CD14-positive monocyte (primary cell): ENCODE measurements at regions not wholly inside any gene's neighbourhood (a gene's known extent, or its start where the extent isn't known, plus 50 kb on each side); places are given as distances from the start of the nearest gene placed in this dataset.

Experiments used
- DNase-seq, 3 donors: peaks; one replicate each; pipeline ENCODE4 v3.0.0-alpha.2; 2011 to 2022
- H2AFZ ChIP-seq: 2 replicates; pipeline ENCODE4 v1.6.0; 2012; ENCODE audit warnings: mild to moderate bottlenecking, low read depth, low read length, inconsistent platforms; ENCODE audit not compliant: insufficient read depth, poor library complexity, severe bottlenecking
- H3K27ac ChIP-seq, 2 donors: 1 replicate in 1 of 2; 2 replicates in 1 of 2; pipeline ENCODE4 v1.5.1; 2012 to 2013; ENCODE audit warnings: low read length in 2 of 2, control low read depth in 1 of 2, inconsistent platforms in 1 of 2, low read depth in 1 of 2, mild to moderate bottlenecking in 1 of 2
- H3K27me3 ChIP-seq, 2 donors: one replicate each; pipeline versions ENCODE4 v1.6.0 to v1.6.1; 2011 to 2013; ENCODE audit warnings: low read length in 2 of 2; ENCODE audit not compliant: control insufficient read depth in 2 of 2, insufficient read depth in 2 of 2
- H3K36me3 ChIP-seq, 2 donors: replicated peaks in 1 of 2; 1 replicate in 1 of 2; 2 replicates in 1 of 2; pipeline versions ENCODE4 v1.5.1 to v1.6.1; 2012 to 2013; ENCODE audit warnings: low read length in 2 of 2, control low read depth in 1 of 2, inconsistent platforms in 1 of 2, mild to moderate bottlenecking in 1 of 2; ENCODE audit not compliant: insufficient read depth in 2 of 2, control insufficient read depth in 1 of 2
- H3K4me1 ChIP-seq, 2 donors: 1 replicate in 1 of 2; 2 replicates in 1 of 2; pipeline versions ENCODE4 v1.5.1 to v1.6.1; 2012 to 2013; ENCODE audit warnings: low read length in 2 of 2, control low read depth in 1 of 2, inconsistent platforms in 1 of 2, mild to moderate bottlenecking in 1 of 2, moderate library complexity in 1 of 2; ENCODE audit not compliant: insufficient read depth in 2 of 2, control insufficient read depth in 1 of 2
- H3K4me2 ChIP-seq: replicated peaks from 2 replicates; pipeline ENCODE3; 2012; ENCODE audit warnings: low read length, moderate library complexity, mild to moderate bottlenecking; ENCODE audit not compliant: poor library complexity, severe bottlenecking; ENCODE audit errors: extremely low read depth
- H3K4me3 ChIP-seq, 3 experiments: fragments of 200-600 bp in 1 of 3; sonication (generic) in 1 of 3; replicated peaks in 1 of 3; 1 replicate in 2 of 3; 2 replicates in 1 of 3; pipeline ENCODE4 v1.5.1; 2011 to 2013; ENCODE audit warnings: low read length in 3 of 3, mild to moderate bottlenecking in 3 of 3, control low read depth in 2 of 3, low read depth in 2 of 3, inconsistent platforms in 1 of 3, moderate library complexity in 1 of 3
- H3K79me2 ChIP-seq: 2 replicates; pipeline ENCODE4 v1.6.0; 2012; ENCODE audit warnings: mild to moderate bottlenecking, control low read depth, inconsistent platforms, low read length, moderate library complexity; ENCODE audit not compliant: insufficient read depth
- H3K9ac ChIP-seq: 2 replicates; pipeline ENCODE4 v1.6.0; 2017; ENCODE audit warnings: low read length, mild to moderate bottlenecking; ENCODE audit not compliant: insufficient read depth, poor library complexity, severe bottlenecking
- H3K9me3 ChIP-seq, 2 donors: replicated peaks in 1 of 2; 1 replicate in 1 of 2; 2 replicates in 1 of 2; pipeline versions ENCODE4 v1.5.1 to v1.6.1; 2012 to 2013; ENCODE audit warnings: low read length in 2 of 2, control low read depth in 1 of 2; ENCODE audit not compliant: control insufficient read depth in 1 of 2, insufficient read depth in 1 of 2
- H4K20me1 ChIP-seq: 2 replicates; pipeline ENCODE4 v1.6.0; 2012; ENCODE audit warnings: mild to moderate bottlenecking, low read length, control low read depth, moderate library complexity; ENCODE audit not compliant: insufficient read depth
- H3K27ac Mint-ChIP-seq, 7 donors: one replicate each; pipeline ENCODE4 v1.8.0; 2020; ENCODE audit warnings: mild to moderate bottlenecking in 7 of 7, mixed read lengths in 7 of 7, moderate library complexity in 6 of 7, inconsistent platforms in 2 of 7
- H3K27me3 Mint-ChIP-seq, 3 donors: one replicate each; pipeline ENCODE4 v1.8.0; 2021 to 2022; ENCODE audit warnings: low read depth in 3 of 3, mild to moderate bottlenecking in 3 of 3, mixed read lengths in 3 of 3, moderate library complexity in 3 of 3, inconsistent platforms in 1 of 3
- H3K36me3 Mint-ChIP-seq, 2 donors: one replicate each; pipeline ENCODE4 v1.8.0; 2020; ENCODE audit warnings: mixed read lengths in 2 of 2, inconsistent platforms in 1 of 2, mild to moderate bottlenecking in 1 of 2
- H3K4me1 Mint-ChIP-seq: one replicate; pipeline ENCODE4 v1.8.0; 2020; ENCODE audit warnings: mild to moderate bottlenecking, mixed read lengths
- H3K4me3 Mint-ChIP-seq, 2 donors: one replicate each; pipeline ENCODE4 v1.8.0; 2020; ENCODE audit warnings: mild to moderate bottlenecking in 2 of 2, mixed read lengths in 2 of 2, moderate library complexity in 1 of 2
- H3K9me3 Mint-ChIP-seq, 7 donors: one replicate each; pipeline ENCODE4 v1.8.0; 2020 to 2022; ENCODE audit warnings: mixed read lengths in 7 of 7, mild to moderate bottlenecking in 6 of 7, moderate library complexity in 6 of 7, inconsistent platforms in 2 of 7
- WGBS: methylation state at CpG from one replicate; pipeline ENCODE4 v1.1.5; 2013; ENCODE audit warnings: missing lambda C conversion rate; ENCODE audit not compliant: insufficient coverage; 5-methylcytosine and 5-hydroxymethylcytosine counted together
- intact Hi-C, 2 donors: fragments of 100-400 bp; cut with micrococcal nuclease; formaldehyde crosslinking; loops; one replicate each; pipeline versions ENCODE4 v1.15.0 to v1.15.1; 2023
- TF ChIP-seq, protein P1 (sequence below): fragments of 200-600 bp; IDR thresholded peaks from one replicate; pipeline ENCODE4 v1.8.0; 2022; ENCODE audit warnings: antibody characterized with exemption, mild to moderate bottlenecking

DNA sequence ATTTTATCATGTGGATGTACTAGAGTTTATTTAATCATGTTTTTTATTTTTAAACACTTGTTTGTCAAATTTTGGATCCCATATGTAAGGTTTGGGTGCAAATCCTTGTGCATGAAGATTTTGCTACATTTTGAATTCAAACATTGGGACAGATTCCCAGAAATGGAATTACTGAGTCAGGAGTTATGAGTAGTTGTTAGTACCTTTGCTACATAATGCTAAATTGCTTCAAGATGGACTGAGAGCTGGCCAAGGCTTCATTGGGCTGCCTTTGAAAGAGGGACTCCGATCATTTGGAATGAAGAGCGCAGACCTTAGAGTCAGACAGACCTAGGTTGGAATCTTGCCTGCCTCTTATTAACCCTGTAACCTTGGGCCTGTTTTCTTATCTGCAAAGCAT lies 154.9 kb upstream of the PWP1 start:
- no peak overlapping the region for H3K9ac ChIP-seq
- H3K4me3 ChIP-seq, result no peak overlapping the region
- no peak for DNase-seq
- peaks cover 9 to 15% (median 13%) of the 10 kb centered on the region in 7 donors for H3K9me3 Mint-ChIP-seq
- H3K27me3 Mint-ChIP-seq, result no peaks in the 10 kb centered on the region
- H3K79me2 ChIP-seq, result no peaks in the 10 kb centered on the region
- H3K9me3 ChIP-seq, result peaks cover 11% of the 10 kb centered on the region in 2 donors
- intact Hi-C loops, result no loop called here
- H3K27me3 ChIP-seq, result no peaks in the 10 kb centered on the region
- H3K4me3 Mint-ChIP-seq, result no peak overlapping the region
- TF ChIP-seq, protein P1, sequence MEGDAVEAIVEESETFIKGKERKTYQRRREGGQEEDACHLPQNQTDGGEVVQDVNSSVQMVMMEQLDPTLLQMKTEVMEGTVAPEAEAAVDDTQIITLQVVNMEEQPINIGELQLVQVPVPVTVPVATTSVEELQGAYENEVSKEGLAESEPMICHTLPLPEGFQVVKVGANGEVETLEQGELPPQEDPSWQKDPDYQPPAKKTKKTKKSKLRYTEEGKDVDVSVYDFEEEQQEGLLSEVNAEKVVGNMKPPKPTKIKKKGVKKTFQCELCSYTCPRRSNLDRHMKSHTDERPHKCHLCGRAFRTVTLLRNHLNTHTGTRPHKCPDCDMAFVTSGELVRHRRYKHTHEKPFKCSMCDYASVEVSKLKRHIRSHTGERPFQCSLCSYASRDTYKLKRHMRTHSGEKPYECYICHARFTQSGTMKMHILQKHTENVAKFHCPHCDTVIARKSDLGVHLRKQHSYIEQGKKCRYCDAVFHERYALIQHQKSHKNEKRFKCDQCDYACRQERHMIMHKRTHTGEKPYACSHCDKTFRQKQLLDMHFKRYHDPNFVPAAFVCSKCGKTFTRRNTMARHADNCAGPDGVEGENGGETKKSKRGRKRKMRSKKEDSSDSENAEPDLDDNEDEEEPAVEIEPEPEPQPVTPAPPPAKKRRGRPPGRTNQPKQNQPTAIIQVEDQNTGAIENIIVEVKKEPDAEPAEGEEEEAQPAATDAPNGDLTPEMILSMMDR, result no peak
- no peaks in the 10 kb centered on the region for H3K4me1 Mint-ChIP-seq
- H2AFZ ChIP-seq, result no peak overlapping the region
- no peak overlapping the region for H3K27ac ChIP-seq
- no peaks in the 10 kb centered on the region for H3K36me3 Mint-ChIP-seq
- no peak overlapping the region for H3K27ac Mint-ChIP-seq
- no peaks in the 10 kb centered on the region for H3K4me1 ChIP-seq
- H3K36me3 ChIP-seq, result no peaks in the 10 kb centered on the region
- WGBS, result 100% methylated on average over 2 of the region's 2 CpGs
- H3K4me2 ChIP-seq, result no peak overlapping the region
- no peaks in the 10 kb centered on the region for H4K20me1 ChIP-seq

DNA sequence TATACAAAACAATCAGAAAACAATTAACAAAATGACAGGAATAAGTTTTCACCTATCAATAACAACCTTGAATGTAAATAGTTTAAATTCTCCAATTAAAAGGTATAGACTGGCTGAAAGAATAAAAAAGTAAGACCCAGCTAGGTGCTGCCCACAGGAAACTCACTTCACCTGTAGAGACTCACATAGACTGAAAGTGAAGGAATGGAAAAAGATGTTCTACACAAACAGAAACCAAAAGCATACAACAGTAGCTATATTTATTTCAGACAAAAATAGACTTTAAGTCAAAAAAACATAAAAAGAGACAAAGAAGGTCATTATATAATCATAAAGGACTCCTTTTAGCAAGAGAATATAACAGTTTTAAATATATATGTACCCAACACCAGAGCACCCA lies 152.4 kb upstream of the PWP1 start:
- Mint-ChIP-seq H3K27ac (no peak overlapping the region), H3K4me3 (no peak overlapping the region), H3K27me3 (no peaks in the 10 kb centered on the region), H3K4me1 (no peaks in the 10 kb centered on the region), H3K9me3 (peaks cover 9 to 15% (median 13%) of the 10 kb centered on the region in 7 donors), H3K36me3 (no peaks in the 10 kb centered on the region)
- Histone ChIP-seq H3K36me3 (no peaks in the 10 kb centered on the region), H3K9me3 (peaks cover 11% of the 10 kb centered on the region in 2 donors), H4K20me1 (no peaks in the 10 kb centered on the region), H3K27me3 (no peaks in the 10 kb centered on the region), H3K4me1 (no peaks in the 10 kb centered on the region), H3K4me3 (no peak overlapping the region), H3K79me2 (no peaks in the 10 kb centered on the region), H2AFZ (no peak overlapping the region), H3K4me2 (no peak overlapping the region), H3K27ac (no peak overlapping the region), H3K9ac (no peak overlapping the region)
- intact Hi-C loops, result no loop called here
- TF ChIP-seq, protein P1, result no peak
- DNase-seq, result no peak
